ENCODE measurements at regions not wholly inside any gene's neighbourhood (a gene's known extent, or its start where the extent isn't known, plus 50 kb on each side); places are given as distances from the start of the nearest gene placed in this dataset.

DNA sequence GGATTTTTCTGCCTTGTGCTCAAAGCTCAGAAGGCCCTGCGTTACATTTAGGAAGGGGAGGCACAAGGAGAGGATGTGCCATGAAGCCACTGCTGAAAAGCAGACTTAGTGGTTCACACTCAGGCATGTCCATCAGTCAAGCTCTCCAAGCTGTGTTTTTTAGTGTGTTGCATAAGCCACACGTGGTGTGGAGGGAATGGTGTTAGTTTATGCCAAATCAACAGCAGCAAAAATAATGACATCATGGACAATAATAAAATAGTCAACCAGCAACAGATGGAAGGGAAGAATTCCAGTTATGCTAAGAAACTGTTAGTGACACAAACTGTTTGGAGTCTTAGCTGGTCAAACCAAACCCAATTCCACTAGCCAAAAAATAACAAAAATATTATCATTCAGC is 438.3 kb downstream of the NPIPA7 start:
- Histone ChIP-seq H3K9me3 (ENCODE audit: severe bottlenecking) (no peaks in the 10 kb centered on the region), H3K4me1 (ENCODE audit: insufficient read depth, poor library complexity, severe bottlenecking) (no peaks in the 10 kb centered on the region), H3K36me3 (ENCODE audit: low read depth) (no peaks in the 10 kb centered on the region), H3K27me3 (ENCODE audit: insufficient read depth, poor library complexity, severe bottlenecking) (peaks cover 4% of the 10 kb centered on the region), H3K27ac (ENCODE audit: poor library complexity, severe bottlenecking) (no peak overlapping the region), H3K4me3 (ENCODE audit: severe bottlenecking) (no peak overlapping the region)
- DNase-seq (ENCODE audit: low spot score): no peak
- no peak for ATAC-seq (ENCODE audit: low read depth)
- TF ChIP-seq, protein P1, sequence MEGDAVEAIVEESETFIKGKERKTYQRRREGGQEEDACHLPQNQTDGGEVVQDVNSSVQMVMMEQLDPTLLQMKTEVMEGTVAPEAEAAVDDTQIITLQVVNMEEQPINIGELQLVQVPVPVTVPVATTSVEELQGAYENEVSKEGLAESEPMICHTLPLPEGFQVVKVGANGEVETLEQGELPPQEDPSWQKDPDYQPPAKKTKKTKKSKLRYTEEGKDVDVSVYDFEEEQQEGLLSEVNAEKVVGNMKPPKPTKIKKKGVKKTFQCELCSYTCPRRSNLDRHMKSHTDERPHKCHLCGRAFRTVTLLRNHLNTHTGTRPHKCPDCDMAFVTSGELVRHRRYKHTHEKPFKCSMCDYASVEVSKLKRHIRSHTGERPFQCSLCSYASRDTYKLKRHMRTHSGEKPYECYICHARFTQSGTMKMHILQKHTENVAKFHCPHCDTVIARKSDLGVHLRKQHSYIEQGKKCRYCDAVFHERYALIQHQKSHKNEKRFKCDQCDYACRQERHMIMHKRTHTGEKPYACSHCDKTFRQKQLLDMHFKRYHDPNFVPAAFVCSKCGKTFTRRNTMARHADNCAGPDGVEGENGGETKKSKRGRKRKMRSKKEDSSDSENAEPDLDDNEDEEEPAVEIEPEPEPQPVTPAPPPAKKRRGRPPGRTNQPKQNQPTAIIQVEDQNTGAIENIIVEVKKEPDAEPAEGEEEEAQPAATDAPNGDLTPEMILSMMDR (IDR thresholded peaks at IDR 0.05; ENCODE audit: poor library complexity, severe bottlenecking): no peak

DNA sequence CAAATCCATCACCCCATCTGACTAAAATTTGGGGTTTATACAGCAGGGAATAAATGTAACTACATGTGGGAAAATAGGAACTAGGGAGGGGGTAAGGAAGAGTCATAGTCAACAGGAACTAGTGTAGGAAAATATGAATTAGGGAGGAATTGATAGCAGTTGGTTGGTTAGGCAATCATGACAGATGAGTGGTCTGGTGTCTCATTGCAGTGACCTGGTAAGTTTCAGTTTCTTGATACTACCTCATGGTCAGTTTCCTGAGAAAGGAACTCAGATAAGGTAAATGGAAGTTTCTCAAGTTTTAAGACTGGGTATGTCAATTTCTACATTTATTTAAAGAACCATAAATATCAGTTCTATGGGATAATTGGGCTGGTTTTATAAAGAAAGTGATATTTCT is 442.3 kb downstream of the NPIPA7 start:
- ATAC-seq (ENCODE audit: low read depth) (no peak), DNase-seq (ENCODE audit: low spot score) (no peak)
- TF ChIP-seq, protein P1 (IDR thresholded peaks at IDR 0.05; ENCODE audit: poor library complexity, severe bottlenecking): no peak
- H3K4me3 ChIP-seq (ENCODE audit: severe bottlenecking): no peak overlapping the region
- no peaks in the 10 kb centered on the region for H3K4me1 ChIP-seq (ENCODE audit: insufficient read depth, poor library complexity, severe bottlenecking)
- no peaks in the 10 kb centered on the region for H3K36me3 ChIP-seq (ENCODE audit: low read depth)
- H3K9me3 ChIP-seq (ENCODE audit: severe bottlenecking): no peaks in the 10 kb centered on the region
- H3K27ac ChIP-seq (ENCODE audit: poor library complexity, severe bottlenecking): no peak overlapping the region
- no peaks in the 10 kb centered on the region for H3K27me3 ChIP-seq (ENCODE audit: insufficient read depth, poor library complexity, severe bottlenecking)

DNA sequence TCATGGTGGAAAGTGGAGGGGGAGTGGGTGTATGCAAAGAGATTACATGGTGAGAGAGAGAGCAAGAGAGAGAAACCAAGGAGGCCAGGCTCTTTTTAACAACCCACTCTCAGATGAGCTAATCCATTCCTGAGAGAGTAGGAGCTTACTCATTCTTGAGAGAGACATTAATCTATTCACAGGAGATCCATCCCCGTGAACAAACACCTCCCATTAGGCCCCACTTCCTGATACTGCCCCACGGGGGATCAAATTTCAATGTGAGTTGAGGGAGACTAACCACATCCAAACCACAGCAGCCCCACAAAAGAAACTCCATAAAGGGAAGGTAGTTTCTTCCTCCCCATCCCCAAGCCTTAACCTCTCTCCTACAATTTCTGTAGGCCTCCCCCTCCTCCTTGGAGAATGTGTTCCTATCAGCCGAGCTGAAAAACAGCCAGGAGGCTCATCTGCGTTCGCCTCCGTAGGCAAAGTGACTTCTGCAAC is 450.0 kb downstream of the NPIPA7 start:
- H3K4me3 ChIP-seq (ENCODE audit: severe bottlenecking): no peak overlapping the region
- no peaks in the 10 kb centered on the region for H3K27me3 ChIP-seq (ENCODE audit: insufficient read depth, poor library complexity, severe bottlenecking)
- TF ChIP-seq, protein P1 (IDR thresholded peaks at IDR 0.05; ENCODE audit: poor library complexity, severe bottlenecking): no peak
- H3K36me3 ChIP-seq (ENCODE audit: low read depth): no peaks in the 10 kb centered on the region
- no peaks in the 10 kb centered on the region for H3K4me1 ChIP-seq (ENCODE audit: insufficient read depth, poor library complexity, severe bottlenecking)
- no peak for ATAC-seq (ENCODE audit: low read depth)
- H3K9me3 ChIP-seq (ENCODE audit: severe bottlenecking): no peaks in the 10 kb centered on the region
- no peak overlapping the region for H3K27ac ChIP-seq (ENCODE audit: poor library complexity, severe bottlenecking)
- no peak for DNase-seq (ENCODE audit: low spot score)

DNA sequence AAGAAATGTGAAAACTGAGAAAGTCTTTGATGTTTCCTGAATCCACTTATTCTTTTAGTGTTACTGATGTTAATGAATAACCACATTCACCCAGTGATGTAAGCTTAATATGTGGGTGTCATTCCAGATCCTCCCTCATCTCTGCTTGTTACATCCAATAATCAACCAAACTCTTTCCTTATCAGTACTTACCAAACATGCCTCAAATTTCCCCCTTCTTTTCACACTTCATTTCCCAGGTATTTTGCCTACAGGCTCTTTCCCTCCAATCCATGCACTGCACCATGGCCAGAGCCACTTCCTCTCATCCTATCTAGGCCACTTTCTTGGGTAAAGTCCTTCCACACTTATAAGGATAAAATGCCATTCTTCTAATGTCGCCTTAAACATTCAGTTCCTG is 451.5 kb downstream of the NPIPA7 start:
- Histone ChIP-seq H3K9me3 (ENCODE audit: severe bottlenecking) (no peaks in the 10 kb centered on the region), H3K4me3 (ENCODE audit: severe bottlenecking) (no peak overlapping the region), H3K27ac (ENCODE audit: poor library complexity, severe bottlenecking) (no peak overlapping the region), H3K4me1 (ENCODE audit: insufficient read depth, poor library complexity, severe bottlenecking) (no peaks in the 10 kb centered on the region), H3K36me3 (ENCODE audit: low read depth) (no peaks in the 10 kb centered on the region), H3K27me3 (ENCODE audit: insufficient read depth, poor library complexity, severe bottlenecking) (no peaks in the 10 kb centered on the region)
- TF ChIP-seq, protein P1 (IDR thresholded peaks at IDR 0.05; ENCODE audit: poor library complexity, severe bottlenecking): no peak
- DNase-seq (ENCODE audit: low spot score): no peak
- ATAC-seq (ENCODE audit: low read depth): no peak

DNA sequence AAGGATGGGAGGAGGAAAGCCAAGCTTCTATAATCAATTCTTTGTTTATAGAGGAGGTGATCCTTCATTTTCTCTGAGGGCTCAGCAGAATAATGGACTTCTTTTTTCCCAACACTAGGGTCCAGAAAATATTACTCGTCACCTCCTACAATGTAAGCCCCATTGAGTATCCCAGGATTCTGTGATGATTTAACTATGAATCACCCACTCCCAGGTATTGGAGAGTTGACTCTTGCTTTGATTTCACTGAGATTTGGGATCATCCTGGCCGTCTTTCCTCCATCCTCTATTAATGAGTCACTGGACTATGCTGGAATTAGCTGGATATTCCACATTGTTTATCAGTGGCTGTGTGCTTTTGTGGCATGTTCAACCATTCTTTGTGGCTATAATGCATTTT is 452.0 kb downstream of the NPIPA7 start:
- no peak for ATAC-seq (ENCODE audit: low read depth)
- H3K9me3 ChIP-seq (ENCODE audit: severe bottlenecking): no peaks in the 10 kb centered on the region
- TF ChIP-seq, protein P1 (IDR thresholded peaks at IDR 0.05; ENCODE audit: poor library complexity, severe bottlenecking): no peak

More for the DNA sequence above, 452.0 kb downstream of the NPIPA7 start:
- Histone ChIP-seq H3K27me3 (ENCODE audit: insufficient read depth, poor library complexity, severe bottlenecking) (no peaks in the 10 kb centered on the region), H3K27ac (ENCODE audit: poor library complexity, severe bottlenecking) (no peak overlapping the region), H3K4me3 (ENCODE audit: severe bottlenecking) (no peak overlapping the region), H3K4me1 (ENCODE audit: insufficient read depth, poor library complexity, severe bottlenecking) (no peaks in the 10 kb centered on the region), H3K36me3 (ENCODE audit: low read depth) (no peaks in the 10 kb centered on the region)
- DNase-seq (ENCODE audit: low spot score): no peak

All from RWPE2 (cell line).